Hepatocyte (in vitro differentiated cells): ENCODE measurements at regions not wholly inside any gene's neighbourhood (a gene's known extent, or its start where the extent isn't known, plus 50 kb on each side); places are given as distances from the start of the nearest gene placed in this dataset.

Experiments
- CTCF ChIP-seq: fragments of 200-600 bp; sonication (generic); IDR thresholded peaks from 2 replicates; pipeline ENCODE4 v1.5.1; 2016; ENCODE audit warnings: antibody characterized with exemption, mild to moderate bottlenecking; ENCODE audit not compliant: poor library complexity
- EZH2 ChIP-seq: fragments of 200-600 bp; sonication (generic); IDR thresholded peaks from 2 replicates; pipeline ENCODE4 v1.6.1; 2016; ENCODE audit warnings: antibody characterized with exemption, mild to moderate bottlenecking, borderline replicate concordance
- EZH2phosphoT487 ChIP-seq: fragments of 200-600 bp; sonication (generic); IDR thresholded peaks from one replicate; pipeline ENCODE4 v1.6.1; 2018; ENCODE audit warnings: antibody characterized with exemption, mild to moderate bottlenecking, low read depth, moderate library complexity; ENCODE audit not compliant: unreplicated experiment, severe bottlenecking

- TF ChIP-seq CTCF = no peak
- no peak for TF ChIP-seq EZH2
- TF ChIP-seq EZH2phosphoT487 = no peak
Measured at GRCh38 chr3:65158023-65158422, 470.2 kb upstream of the ADAMTS9 start.
